ENCODE measurements at regions not wholly inside any gene's neighbourhood (a gene's known extent, or its start where the extent isn't known, plus 50 kb on each side); places are given as distances from the start of the nearest gene placed in this dataset.
A peak's percentile ranks its signal among the peaks of the same experiment; 100 is the strongest.

DNA sequence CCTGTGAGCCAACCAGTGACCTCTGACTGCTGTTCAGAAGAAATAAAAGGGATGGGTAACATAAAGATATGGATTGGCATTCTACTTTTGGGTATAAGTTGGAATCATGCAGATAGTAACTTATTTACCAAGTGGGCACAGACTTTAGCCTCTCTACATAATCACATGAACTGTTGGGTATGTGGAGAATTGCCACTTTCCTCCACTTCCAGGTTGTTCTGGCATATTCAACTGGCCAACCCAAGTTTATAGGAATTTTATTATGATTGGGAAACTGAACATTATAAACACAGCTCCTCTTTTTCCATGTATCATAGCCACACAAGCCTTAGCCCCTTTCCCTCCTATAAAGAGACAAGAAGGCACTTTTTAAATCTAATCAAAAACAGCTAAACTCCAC, 179.3 kb downstream of the RNF152 start:
- TF ChIP-seq GATA2 (IDR thresholded peaks at IDR 0.05; ENCODE audit: low read depth, low read length) (no peak), GATA3 (IDR thresholded peaks at IDR 0.05; ENCODE audit: low read depth, low read length) (no peak)

DNA sequence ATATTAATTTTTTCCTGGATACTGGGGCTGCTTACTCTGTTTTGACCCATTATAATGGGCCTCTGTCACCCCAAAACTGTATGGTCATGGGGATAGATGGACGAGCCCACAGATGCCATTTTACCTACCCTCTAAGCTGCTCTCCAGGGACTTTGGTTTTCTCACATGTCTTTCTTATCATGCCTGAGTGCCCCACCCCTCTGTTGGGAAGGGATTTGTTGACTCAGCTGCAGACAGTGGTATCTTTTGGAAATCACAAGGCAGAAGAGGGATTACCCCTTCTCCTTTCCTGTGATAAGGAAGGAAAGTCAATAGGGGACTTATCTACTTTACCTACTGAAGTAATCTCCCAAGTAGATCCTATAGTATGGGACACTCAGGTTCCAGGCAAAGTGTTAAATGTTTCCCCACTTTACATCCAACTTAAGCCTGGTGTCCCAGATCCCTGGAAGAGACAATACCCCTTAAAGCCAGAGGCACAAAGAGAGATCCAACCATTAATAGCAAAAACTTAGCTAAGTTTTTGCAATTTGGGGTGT, 182.7 kb downstream of the RNF152 start:
- TF ChIP-seq GATA3 (IDR thresholded peaks at IDR 0.05; ENCODE audit: low read depth, low read length) (no peak), GATA2 (IDR thresholded peaks at IDR 0.05; ENCODE audit: low read depth, low read length) (no peak)

DNA sequence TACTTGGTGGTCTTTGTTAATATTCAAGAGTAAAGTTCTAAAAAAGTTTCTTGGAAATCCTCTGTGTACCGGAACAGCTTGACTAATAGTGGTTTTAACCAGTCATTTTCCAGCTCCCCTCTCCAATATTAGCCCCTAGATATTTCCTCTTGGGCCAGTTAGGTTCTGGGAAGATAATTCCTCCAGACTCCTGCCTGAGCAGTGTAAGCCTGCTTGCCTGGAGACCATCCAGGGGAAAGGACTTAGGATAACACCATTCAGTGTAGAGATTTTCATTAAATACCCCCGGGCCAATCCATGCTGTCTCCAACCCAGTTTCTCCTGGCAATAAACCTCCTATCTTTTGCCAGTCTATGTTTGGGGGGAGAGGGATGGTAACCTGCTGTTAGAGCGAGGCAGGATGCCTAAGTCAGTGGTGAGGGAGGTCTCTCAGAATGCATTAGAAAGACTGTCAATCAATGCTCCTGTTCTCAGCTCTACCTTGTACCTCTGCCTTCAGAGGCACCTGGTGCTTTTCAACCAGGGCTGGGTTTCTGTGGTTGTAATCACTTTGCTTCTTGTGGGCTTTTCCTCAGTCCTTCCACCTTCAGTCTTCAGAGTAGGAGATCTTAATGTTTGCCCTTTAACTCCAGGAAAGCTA, 186.4 kb downstream of the RNF152 start:
- TF ChIP-seq GATA2 (IDR thresholded peaks at IDR 0.05; ENCODE audit: low read depth, low read length) = no peak
- TF ChIP-seq GATA3 (IDR thresholded peaks at IDR 0.05; ENCODE audit: low read depth, low read length) = no peak

DNA sequence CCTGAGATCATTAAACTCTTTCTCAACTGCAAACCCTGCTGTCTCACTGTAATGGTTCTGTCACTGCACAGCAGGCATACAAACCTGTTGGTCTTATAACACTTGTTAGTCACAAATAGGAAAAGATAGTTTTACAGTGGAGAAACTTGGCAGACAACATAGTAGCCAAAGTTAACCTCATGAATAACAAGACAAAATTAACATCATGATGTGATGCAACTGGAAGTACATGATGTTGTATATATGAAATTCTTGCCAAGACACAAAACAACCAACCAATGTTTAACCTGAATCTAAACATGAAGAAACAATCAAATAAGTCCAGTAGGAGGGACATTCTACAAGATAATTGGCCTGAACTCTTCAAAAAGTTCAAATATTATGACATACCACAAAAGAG, 189.3 kb downstream of the RNF152 start:
- no peak for TF ChIP-seq GATA3 (IDR thresholded peaks at IDR 0.05; ENCODE audit: low read depth, low read length)
- no peak for TF ChIP-seq GATA2 (IDR thresholded peaks at IDR 0.05; ENCODE audit: low read depth, low read length)

DNA sequence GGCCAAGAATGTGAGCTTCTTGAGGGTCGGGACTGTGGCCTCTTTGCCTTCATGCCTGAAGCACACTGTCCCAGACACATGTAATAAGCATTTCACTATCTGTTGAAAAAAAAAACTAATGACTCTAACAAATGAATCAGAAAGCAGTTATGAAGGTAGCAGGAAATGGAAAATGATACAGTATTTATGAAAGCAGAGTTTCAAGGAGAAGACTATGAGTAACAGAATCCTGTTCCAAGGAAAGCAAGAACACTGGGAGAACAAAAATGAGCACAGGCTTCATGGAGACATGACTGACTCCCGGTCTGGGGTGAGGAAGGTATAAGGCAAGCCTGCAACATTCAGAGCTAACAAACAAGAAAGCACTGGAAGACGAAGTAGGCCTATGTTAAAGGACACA, 190.8 kb downstream of the RNF152 start:
- TF ChIP-seq GATA3 (IDR thresholded peaks at IDR 0.05; ENCODE audit: low read depth, low read length) (no peak), GATA2 (IDR thresholded peaks at IDR 0.05; ENCODE audit: low read depth, low read length) (no peak)

DNA sequence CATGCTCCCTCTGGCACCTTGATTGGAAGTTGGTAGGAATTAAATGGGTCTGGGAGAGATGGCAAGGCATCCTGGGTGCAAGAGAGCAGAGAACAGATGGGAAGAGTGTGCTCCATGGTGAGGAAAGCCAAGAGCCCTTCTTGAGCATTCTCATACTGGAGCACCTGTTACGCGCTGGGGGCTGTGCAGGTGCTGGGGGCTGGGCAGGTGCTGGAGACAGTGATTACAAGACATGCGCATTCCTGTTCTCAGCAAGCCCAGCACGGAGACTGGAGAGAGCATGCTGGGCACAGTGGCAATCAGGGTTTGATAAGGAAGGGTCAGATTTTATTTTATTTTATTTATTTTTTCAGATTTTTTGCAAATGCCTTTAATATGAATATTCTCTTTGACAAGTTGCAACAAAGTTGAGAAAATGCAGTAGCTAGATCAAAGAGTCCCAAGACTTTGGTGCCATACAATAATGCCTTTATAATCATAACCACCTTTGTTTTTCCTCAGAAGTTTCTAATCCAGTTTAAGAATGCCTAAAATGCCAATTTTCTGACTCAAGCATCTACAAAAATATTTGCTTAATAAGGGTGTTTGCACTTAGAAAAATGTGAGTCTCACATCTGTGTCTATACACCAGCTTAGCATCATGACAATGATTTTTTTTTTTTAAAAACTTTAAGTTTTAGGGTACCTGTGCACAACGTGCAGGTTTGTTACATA, 193.3 kb downstream of the RNF152 start:
- TF ChIP-seq GATA3 (IDR thresholded peaks at IDR 0.05; ENCODE audit: low read depth, low read length) (no peak), GATA2 (IDR thresholded peaks at IDR 0.05; ENCODE audit: low read depth, low read length) (no peak)

DNA sequence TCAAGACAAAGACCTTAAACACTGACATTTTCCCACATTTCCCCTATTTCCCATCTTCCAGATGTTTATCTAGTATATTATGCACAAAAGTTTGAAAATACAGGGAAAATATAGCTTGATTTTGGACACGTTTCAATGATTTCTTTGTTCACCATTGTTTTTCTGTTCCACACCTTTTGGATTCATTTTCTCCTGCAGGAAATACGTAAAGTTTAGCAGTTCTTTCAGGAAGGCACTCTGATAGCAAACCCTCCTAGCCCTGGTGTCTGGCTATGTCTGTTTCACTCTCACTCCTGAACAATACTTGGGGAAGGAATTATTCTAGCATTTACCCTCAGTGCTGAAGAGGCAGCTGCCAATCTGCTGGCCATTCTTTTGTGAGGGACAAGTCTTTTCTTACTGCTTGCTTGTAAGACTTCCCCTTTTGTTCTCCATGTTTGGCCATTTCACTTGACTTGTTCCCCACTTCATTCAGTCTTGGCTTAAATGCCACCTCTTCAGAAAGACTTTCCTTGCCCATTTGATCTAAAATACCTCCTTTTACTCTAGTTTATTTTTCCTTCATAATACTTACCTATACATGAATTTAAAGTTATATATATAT, 195.4 kb downstream of the RNF152 start:
- no peak for TF ChIP-seq GATA2 (IDR thresholded peaks at IDR 0.05; ENCODE audit: low read depth, low read length)
- no peak for TF ChIP-seq GATA3 (IDR thresholded peaks at IDR 0.05; ENCODE audit: low read depth, low read length)

DNA sequence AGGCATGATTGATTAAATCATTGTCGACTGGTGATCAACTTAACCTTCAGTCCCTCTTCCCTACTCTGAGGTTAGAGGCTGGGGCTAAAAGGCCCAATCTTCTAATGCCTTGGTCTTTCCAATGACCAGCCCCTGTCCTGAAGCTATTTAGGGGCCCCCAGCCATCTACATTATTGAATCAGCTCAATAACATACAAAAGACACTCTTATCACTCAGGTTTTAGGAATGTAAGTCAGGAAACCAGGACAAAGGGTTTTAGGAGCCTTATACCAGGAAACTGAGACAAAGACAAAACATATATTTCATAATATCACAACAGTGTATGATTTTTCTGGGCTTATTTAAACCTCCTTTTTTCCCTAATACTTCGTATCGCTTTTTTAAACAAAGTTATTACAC, 198.6 kb downstream of the RNF152 start:
- TF ChIP-seq GATA3 (IDR thresholded peaks at IDR 0.05; ENCODE audit: low read depth, low read length) (no peak), GATA2 (IDR thresholded peaks at IDR 0.05; ENCODE audit: low read depth, low read length) (no peak)

DNA sequence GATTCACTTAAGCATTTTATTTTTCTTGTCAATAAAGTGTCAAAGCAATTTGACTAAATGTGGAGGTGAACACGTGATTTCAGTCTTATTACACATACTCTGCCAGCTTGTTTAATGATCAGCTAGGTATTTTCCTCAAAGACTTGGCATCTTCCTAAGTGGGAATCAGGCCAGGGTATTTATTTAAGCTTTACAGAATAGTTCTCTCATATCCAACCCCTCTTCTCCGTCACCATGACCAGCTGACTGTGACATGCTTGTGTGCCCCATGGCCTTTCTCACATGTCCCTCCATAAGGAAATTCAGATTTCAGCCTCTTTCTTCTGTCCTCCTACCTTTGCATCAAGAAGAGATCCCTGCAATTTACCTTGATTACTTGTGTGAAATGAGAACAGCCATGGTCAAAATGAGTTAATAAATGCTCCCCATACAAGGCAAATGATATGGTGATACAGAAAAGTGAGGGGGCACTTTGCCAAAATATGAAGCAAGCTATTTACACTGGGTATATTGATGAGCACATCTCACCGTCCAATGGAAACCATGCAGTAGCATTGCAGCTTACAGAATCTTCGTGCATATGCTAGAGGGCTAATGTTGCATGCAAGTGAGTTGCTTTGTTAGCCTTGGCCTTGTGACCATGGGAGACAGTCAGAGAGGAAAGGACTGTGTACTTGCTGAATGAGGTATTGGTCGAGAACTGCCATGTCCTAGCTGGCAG, 202.2 kb downstream of the RNF152 start:
- TF ChIP-seq GATA2 (IDR thresholded peaks at IDR 0.05; ENCODE audit: low read depth, low read length) (no peak), GATA3 (IDR thresholded peaks at IDR 0.05; ENCODE audit: low read depth, low read length) (no peak)

DNA sequence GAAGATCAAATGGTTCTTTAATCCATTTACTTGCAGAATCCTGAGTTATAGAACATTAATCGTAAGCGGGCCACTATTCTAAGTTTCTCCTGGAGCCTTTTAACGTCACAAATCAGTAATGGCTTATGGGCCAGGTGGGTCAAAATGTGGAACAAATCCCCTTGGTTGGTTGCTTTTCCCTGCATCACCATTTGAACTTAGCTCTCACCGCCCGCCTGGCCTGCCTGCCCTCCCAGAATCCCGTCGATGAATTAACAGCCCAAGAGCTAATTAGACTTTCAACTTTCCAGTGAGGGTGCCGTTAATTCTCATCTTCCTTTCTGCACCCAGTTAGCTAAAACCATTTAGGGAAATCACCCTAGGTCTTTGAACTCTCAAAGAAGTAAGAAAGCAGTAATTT, 205.5 kb downstream of the RNF152 start:
- TF ChIP-seq GATA2 (IDR thresholded peaks at IDR 0.05; ENCODE audit: low read depth, low read length) (no peak), GATA3 (IDR thresholded peaks at IDR 0.05; ENCODE audit: low read depth, low read length) (no peak)

DNA sequence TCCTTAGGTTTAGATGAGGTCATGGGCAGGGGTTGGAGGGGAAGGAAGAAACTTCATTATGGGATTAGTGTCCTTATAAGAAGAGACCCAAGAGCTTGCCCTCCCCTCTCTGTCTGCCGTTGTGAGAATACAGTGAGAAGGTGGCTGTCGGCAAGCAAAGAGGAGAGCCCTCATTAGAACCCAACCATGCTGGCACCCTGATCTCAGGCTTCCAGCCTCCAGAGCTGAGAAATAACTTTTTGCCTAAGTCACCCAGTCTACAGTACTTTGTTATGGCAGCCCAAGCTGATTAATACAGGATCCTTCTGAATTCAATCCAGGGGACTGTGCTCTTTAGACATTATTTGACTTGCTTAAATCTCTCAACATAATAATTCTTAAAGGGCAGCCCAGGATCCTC, 209.0 kb downstream of the RNF152 start:
- TF ChIP-seq GATA3 (IDR thresholded peaks at IDR 0.05; ENCODE audit: low read depth, low read length) (no peak), GATA2 (IDR thresholded peaks at IDR 0.05; ENCODE audit: low read depth, low read length) (no peak)

DNA sequence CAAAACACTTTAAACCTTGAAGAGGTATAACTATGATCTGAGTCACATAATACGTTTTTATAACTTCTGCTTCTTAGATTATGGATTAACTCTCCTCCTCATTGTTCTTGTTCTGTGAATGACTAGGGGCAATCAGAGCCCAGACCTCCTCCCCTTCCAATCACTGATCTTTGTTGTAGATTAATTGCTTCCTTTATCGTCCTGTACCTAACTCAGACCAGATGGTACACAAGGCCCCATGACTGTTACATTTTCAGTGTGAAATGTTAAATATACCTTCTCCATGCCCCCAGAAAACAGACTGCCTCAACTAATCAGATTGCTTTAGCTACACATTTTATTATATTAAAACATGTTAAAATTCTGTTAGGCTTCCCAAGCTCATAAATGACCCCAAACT, 211.7 kb downstream of the RNF152 start:
- TF ChIP-seq GATA2 (IDR thresholded peaks at IDR 0.05; ENCODE audit: low read depth, low read length) = peak; percentile 75; the same call in 1 of the 2 replicates
- peak; percentile 62 for TF ChIP-seq GATA3 (IDR thresholded peaks at IDR 0.05; ENCODE audit: low read depth, low read length)

DNA sequence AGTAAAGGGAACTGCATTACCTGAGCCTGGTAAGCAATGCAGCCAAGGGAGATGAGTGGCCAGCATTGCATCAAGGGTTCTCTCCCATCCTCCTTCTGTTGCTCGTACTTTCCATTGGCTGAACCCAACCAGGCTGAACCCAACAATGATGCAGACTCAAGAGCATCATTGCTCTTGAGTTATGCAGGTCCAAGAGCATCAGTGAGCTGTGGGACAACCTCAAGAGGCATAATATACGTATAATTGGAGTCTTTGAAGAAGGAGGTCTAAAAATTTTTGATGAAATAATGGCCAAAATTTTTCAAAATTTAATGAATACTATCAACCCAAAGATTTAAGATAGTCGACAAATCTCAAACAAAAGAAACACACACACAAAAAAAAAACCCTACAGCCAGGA, 213.0 kb downstream of the RNF152 start:
- no peak for TF ChIP-seq GATA2 (IDR thresholded peaks at IDR 0.05; ENCODE audit: low read depth, low read length)
- no peak for TF ChIP-seq GATA3 (IDR thresholded peaks at IDR 0.05; ENCODE audit: low read depth, low read length)

DNA sequence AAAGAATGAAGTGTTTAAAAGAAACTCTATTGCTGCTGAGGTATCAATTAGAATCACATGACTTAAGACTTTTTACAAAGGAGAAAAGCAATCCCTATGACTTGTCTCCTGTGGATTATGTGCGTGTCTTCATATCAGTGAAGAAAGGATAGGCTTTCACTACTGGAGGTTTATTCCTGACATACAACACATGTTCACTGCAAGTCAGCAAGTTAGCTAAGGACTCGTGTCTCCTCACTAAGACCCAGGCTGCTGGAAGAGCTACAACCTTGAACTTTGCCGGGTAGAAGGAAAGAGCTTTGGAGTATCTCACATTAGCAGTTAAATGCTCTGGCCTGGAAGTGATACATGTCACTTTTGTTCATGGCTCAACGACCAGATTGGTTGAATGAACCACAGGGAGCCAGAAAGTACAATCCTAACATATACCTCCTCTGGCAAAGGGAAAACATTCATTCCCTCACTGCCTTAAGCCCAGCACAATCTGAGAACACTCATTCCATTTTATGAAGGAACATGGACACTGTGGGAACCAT, 215.3 kb downstream of the RNF152 start:
- TF ChIP-seq GATA2 (IDR thresholded peaks at IDR 0.05; ENCODE audit: low read depth, low read length) = no peak
- no peak for TF ChIP-seq GATA3 (IDR thresholded peaks at IDR 0.05; ENCODE audit: low read depth, low read length)
